ENCODE measurements at regions not wholly inside any gene's neighbourhood (a gene's known extent, or its start where the extent isn't known, plus 50 kb on each side); places are given as distances from the start of the nearest gene placed in this dataset.

DNA sequence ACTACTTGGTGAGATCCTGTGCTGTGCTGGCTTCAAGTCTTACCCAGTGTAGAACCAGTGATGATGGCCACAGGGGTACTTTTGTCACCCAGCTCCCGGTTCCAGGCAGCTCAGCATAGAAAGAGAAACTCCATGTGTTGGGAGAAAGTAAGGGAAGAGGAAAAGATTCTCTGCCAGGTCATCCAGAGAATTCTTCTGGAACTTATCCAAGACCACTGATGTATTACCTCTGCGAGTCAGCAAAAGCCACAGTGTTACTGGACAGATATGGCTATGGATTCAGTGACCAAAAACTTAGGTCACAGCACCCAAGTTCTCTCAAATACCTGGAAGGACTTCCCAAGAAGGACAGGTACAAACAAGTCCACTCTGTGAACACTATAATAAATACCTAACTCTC is 399.5 kb upstream of the MIR17HG start:
- DNase-seq: no peak

DNA sequence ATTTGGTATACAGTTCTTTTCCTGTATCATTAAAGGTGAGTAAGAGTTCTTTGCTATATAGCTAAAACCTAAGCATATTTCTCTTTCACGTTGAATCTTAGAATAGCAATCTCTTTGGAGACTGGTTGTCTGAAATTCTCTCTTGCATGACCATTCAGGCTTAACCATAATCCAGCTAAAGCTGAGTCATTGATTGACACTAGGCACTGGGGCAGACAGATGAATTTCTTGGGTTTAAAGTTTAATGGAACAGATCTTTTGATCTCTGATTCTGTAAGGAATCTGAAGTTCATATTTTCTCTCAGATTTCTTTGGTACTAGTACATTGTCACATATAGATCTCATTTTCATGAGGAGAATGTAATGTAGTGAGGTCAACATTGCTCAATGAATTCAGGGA is 397.3 kb upstream of the MIR17HG start:
- DNase-seq: no peak

DNA sequence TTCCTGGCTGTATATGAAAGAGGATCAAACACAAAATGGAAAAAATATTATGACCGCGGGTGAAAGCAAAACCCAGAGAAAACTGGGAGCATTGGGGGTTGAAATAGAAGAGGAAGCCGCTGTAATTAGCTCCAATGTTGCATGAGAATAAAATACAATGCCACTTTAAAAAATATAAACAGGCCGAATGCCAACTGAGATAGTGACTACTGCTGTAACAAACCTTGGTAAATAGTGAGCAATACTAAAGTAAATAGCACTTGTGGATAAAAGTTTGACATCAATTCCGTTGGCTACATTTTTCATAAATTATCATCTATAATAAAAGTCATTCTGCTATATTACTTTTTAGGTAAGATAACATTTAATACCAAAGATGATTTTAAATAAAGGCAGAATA is 395.8 kb upstream of the MIR17HG start:
- DNase-seq: no peak

DNA sequence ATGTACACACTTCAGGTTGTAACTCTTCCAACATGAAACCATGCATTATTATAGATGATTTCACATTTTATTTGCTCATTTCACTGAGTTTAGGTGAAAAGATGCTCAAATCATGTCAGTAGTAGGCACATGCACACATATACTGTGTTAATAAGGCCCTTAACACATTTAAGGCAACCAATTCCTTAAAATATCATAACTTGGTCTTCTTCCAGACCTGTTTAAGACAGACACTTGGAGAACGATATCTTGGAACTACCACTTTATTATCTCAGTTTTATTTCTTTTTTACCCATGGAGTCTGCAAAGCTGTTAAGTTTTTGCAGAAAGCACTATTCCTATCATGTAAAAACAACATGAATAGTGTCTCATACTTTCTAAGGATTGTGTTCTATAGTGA is 395.2 kb upstream of the MIR17HG start:
- no peak for DNase-seq

DNA sequence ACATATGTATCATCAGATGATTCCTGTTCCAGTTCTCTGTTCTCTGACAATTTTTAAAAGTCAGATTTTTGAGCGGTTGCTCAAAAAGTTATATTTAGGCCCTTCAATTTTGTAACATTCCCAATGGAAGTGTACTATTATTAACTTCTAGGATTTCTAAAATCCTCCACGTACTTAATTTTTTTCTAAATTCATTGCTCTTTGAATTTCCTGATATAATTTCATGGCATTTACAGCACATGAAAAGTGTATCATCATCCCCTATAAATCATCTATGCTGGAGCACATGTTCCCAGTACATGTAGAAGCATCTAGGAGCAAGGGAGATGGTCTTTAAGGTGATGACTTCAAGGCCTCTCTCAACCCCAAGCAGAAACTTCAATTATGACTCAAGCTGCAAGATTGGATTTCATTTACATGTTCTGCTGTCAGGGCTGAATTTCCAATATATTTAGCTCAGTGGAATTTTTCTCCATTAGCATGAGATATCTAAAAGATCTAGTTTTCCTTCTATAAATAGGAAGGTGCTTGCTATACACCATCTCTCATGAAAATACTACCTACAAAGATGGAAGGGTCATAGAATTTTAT is 392.8 kb upstream of the MIR17HG start:
- DNase-seq: no peak

DNA sequence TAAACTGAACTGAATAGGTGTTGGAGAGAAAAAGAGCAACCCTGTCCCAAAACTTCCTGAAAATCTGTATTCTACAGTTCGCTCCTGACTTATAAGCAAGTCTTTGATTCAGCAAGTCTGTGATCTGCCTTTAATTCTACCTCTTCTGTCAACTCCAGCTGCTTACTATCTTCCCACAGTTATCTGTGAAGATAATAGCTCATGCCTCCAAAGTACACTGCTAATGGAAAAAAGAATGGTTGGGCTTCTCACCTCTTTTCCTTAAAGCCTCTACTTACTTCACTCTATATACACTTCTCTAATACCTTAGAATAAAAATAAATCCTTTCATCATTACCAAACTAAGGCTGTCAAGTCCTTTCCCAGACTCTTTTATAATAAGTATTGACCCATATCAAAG is 391.5 kb upstream of the MIR17HG start:
- DNase-seq: no peak

DNA sequence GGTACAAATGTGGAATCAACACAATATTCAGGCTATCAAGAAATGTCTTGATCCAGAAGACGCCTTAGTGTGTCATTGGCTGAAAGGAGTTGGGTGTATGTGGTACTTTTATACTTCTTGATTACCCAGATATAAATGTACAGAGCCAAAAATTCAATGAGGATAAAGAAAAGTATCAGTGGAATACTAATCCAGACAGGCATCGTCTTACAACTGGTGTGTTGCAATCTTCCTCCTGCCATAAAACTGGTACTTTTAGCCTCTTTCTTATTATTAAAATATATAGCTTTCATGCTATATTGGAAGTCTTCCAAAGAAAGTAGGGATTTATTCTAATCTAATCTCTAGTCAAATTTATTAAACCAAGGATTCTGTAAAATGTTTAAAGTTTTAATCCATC is 388.6 kb upstream of the MIR17HG start:
- DNase-seq: no peak

DNA sequence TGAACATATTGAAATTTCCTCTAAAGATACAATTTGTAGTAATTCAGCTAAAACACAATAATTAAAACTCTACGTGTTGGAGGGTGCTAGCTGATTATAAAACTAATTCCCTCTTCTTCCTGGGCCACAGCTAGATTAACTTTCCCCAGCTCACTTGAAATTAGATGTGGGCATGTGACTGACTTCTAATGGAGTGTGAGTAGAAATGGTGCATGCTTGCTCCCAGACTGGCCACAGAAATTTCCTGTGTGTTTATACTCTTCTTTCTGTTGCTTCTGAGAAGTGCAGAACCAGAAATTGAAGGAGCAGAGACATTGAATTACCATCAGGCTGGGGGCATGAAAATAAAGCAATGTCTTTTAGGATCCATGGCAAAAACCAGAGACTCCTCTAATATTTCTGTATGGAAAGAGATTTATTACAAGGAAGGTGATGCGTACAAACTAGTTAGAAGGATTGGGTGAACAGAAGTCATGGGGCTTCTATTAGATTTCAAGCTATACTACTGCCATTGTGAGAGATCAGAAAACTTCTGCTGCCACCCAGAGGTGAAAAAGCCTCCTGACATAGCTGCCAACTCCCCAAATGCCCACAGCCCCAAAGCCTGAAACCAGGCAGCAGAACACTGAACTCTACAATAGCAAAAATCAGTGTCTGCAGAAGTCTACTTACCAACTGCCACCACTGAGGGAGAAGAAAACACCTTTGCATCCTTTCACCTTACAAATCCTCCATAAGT is 379.2 kb upstream of the MIR17HG start:
- DNase-seq: no peak

DNA sequence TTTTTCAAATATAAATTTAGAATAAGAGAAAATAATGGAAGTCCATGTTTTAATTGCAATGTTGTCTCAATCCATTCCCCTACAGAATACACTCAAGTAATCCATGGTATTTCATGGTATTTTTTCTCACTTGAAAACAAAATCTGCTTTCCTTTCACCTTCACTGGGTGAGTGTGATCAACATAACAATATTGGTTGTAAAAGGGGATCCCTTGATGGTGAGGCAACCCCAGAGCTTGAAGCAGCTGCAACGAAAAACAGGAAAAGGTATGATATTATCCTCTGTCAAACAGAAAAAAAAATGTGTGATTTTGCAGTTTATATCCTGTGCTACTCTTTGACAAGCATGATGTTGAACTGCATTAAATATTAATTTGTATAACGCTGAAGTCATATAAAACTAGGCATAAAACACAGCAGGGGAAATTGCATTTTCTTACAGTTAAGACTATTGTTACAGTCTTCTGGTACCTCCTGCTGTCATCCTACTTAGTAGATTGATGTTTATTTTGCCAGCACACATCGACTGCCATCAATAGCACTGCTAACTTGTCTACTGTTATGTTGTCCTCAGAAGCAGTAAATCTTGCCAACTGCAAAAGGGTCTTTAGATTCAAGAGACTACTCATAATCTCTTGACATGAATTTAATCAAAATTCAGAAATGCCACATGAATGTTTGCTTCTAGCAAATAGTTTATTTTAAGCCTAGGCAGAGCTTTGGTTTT is 373.1 kb upstream of the MIR17HG start:
- no peak for DNase-seq

DNA sequence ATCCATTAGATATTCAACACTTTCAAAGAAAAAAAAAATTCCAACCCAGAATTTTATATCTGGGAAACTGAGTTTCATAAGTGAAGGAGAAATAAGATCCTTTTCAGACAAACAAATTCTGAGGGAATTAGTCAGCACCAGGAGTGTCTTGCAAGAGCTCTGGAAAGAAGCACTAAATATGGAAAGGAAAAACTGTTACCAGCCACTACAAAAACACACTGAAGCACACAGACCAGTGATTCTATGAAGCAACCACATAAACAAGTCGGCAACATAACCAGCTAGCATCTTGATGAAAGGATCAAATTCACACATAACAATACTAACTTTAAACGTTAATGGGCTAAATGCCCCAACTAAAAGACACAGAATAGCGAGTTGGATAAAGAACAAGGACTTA is 368.4 kb upstream of the MIR17HG start:
- DNase-seq: no peak

DNA sequence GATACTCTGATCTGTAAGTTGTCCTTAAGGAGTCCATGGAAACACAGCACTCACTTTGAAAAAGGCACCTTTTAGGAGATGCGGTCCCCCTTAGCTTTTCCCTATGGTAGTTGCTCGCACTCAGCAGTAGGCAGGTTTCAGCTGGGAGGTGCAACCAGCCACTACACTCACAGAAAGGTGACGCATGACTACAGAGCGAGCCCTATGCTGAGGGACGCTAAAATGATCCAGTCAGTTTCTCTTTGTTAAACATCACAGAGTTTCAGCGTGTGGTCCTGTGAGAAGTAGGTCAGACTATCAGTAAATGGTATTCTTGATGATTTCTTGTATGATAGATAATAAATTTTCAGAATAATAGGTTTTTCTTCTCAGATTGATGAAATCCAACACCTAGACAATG is 362.7 kb upstream of the MIR17HG start:
- DNase-seq: no peak

DNA sequence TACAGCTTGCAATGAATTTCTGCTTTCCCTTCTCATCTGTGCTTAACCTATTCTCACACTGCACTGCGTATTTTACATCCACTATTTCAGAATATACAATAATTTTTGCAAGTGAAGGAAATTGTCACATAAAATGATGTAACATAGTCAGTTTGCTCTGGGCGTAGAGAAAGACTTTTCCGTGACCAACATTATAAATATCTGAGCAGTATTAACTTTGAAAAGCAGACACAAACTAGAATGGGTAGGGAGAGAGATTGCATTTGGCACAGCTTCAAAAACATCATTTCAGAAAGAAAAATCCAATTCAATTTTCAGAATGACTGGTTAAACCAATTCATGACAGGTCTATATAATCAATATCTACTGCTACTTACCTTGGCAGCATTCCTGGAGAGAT is 352.5 kb upstream of the MIR17HG start:
- DNase-seq: no peak

DNA sequence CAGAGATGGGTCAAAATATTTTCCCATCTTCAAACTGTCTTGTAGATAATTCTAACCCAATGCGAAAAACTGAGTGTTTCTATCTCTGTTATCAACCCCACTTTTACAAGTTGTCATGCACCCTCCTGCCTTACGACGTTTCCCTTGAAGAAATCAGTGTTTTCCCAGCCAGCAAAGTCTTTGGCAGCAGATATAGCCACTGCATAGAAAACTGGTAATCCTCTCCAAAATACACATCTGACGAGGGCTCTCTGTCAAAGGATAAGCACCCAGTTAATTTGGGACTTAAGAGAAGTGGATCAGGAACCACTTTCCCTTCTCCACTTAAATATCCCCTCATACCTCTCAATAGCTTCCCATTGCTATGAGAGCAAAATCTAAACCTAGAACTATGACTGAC is 351.9 kb upstream of the MIR17HG start:
- DNase-seq: no peak

DNA sequence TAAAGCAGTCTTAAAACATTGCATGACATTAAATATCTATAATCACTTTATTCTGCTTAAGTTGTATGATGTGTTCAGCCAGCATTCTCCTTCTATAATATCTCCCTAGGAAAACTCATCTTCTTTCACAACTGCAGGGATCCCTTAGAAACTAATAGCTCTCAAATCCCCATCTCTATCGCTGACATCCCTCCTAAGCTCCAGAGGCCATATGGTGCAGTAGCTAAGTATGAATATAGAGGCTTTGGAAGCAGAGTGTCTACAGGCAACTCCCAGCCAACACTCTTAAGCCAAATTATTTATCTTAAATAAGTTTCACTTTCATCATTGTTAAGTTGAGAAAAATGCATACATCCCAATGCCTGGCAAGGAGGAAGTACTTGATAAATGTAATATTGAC is 349.5 kb upstream of the MIR17HG start:
- DNase-seq: no peak

DNA sequence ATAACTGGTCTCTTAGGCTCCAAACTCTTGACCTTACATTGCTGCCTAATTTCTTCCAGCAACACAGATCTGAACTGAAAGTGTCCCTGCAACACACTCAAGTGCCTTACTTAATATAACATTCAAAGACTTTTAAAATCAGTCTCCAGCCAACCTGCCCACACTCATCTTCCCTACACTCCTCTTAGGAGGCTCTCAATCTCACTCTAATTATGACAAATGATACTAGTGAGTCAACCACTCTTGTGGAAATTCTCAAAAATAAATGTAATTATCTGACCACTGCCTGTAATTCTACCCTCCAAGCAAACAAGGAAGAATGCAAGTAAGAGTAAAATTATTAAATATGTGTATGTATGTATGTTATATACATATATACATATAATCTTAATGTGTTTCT is 348.1 kb upstream of the MIR17HG start:
- DNase-seq: no peak

DNA sequence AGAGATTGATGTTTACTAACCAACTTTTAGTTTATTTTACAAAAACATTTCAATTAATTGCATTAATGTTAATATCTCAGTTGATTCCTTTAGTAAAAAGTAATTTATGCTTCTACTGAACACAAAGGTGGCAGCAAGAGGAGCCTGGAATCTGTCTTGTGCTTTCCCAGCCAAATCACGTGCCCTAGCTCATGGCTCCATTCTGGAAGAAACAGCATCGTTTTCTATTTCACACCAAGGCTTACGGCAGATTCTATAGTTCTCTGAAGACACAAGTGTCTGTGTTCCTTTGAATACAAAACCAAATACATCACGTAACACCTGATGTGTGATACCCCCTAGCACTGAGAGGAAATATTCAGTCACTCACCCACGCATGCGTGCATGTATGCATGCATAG is 346.1 kb upstream of the MIR17HG start:
- no peak for DNase-seq

DNA sequence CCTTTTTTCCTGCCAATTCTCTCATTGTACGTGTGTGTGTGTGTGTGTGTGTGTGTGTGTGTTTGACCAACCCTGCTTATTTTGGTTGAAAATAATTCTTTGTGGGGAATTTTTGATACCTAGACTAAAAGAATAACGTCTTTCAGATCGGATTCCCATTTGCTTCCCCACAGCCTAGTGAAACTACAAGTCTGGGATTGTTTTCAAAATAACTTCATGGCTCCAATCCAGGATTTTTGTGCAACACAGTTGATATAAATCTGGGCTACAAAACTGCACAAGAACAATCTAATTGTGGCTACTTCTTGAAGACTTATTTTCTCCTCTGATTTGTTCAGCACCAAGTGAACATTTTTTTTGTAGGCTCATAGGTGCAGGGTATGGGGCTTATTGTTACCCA is 332.8 kb upstream of the MIR17HG start:
- DNase-seq: no peak

DNA sequence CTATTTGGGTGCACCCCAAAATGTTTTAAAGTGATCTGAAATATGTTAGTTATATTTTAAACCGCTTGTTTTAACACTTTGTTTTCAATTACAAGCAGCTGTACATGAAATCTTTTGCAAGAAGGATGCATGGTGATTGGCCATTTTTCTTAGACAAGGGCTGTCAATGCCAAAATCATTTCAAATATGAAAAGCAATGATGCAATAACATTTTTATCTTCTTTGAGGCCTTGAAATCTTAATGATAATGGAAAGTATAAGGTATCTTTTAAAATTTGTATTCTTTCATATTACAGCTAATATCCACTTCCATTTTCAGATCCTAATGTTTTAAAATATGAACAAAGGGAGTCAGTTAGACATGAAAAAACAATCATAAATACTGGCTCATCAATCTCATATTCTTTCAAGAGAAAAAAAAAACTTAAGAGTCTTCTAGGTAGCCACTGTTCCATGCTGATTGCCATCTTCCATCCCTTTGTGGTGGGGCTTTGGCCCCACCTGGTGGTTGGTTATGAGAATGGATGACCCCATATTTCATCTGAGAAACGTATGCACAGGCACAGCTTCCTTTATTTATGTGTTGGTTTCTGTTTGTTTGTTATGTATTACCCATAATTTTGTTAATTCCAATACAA is 330.3 kb upstream of the MIR17HG start:
- peak; percentile 43 to 73 for DNase-seq

DNA sequence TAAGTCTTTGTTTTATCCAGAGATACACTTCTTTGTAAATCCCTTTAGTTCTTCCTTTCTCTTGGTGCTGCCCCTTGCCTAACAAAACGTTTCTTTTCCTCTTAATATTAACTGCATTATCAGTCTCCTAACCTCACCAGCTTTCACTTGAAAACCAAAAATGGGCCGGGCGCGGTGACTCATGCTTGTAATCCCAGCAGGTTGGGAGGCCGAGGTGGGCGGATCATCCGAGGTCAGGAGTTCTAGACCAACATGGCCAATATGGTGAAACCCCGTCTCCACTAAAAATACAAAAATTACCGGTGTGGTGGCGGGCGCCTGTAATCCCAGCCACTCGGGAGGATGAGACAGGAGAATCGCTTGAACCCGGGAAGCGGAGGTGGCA is 329.8 kb upstream of the MIR17HG start:
- peak; percentile 7 to 18 for DNase-seq

DNA sequence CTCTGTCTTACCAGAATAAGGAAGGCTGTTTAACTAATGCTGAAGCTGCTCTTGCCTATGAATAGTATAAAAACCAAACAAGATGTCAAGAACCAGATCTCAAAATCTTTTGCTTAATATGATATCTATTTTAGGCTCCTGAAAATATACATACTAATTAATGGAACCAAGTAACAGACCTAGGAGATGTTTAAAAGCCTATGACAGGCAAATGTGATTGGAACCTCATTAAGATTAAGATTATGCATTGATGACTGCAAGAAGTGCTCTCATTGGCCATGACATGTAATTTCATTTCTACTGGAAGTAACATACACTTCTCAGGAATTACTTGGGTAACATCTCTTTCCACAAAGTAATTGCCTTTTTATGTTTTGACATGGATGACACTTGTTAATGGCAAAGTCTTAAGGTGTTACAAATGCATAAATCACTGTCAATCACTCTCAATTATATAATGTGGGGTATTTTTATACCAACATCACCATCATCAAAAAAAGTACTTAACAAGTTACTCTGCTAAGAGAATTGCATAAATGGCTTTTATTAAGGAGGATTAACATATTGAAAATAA is 326.9 kb upstream of the MIR17HG start:
- no peak for DNase-seq

DNA sequence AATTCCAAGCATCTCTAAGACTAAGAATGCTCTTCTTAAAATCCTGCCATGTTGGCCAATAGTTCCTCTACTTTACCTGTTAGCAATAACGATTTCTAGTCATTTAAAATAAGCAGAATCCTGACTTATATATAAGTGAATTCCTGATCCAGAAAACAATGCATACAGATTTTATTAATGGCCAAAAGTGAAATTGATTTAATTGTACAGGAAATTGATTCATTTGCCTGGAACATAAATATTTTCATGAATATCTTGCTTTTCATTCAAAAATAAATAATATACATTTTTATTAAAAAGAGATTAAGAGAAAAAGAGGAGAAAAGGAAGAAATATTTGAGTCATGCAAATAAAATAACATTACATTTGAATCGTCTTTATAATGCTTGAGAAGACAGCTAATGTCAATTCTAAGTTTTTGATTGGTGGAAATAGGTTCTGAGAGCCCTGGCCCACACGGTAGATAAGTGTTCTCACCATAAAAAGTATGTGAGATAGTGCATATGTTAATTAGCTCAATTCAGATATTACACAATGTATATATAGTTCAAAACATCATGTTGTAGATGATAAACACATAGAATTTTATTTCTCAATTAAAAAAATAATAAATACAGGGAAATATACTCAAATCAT is 323.2 kb upstream of the MIR17HG start:
- DNase-seq: no peak

DNA sequence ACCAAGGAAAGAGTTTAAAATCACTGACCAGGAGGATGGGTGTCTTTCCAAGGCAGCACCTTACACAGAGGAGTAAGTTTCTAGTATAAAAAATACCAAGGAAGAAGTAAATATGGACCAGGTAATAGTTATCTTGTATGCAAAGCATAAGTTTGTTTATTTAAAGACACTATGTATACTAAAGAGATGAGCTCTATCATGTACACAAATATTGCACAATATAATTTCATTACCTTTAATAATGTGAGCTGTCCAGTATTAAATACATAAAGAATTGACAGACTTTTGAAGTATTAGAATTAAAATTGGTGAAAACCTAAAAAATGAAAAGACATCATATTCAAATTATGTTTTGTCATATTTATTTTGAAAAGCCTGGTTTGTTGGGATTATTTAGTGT is 322.0 kb upstream of the MIR17HG start:
- DNase-seq: no peak

DNA sequence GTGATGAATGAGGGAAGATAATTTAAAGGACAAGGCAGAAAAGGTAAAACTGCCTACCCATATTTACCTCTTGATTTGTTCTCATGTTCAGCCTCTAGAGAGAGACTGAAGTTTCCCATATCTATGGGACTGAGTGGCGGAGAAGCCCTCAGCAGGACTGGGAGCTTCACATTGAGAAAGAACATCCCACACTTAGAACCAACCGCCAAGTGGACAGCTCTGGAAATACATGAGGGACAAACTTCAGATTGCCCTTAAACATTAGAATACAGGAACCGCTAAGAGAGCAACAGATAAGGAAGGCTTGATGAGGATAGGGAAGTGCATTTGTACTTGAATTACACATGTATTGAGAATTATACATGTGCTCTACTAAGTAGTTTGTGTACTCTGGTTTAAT is 316.0 kb upstream of the MIR17HG start:
- DNase-seq: no peak
